NCI-H2227 (cell line): ENCODE measurements at regions not wholly inside any gene's neighbourhood (a gene's known extent, or its start where the extent isn't known, plus 50 kb on each side); places are given as distances from the start of the nearest gene placed in this dataset.

Experiments
- DNase-seq: peaks from one replicate; lab custom pipeline; 2025; ENCODE audit not compliant: unreplicated experiment; lab: John Stamatoyannopoulos, UW

DNA sequence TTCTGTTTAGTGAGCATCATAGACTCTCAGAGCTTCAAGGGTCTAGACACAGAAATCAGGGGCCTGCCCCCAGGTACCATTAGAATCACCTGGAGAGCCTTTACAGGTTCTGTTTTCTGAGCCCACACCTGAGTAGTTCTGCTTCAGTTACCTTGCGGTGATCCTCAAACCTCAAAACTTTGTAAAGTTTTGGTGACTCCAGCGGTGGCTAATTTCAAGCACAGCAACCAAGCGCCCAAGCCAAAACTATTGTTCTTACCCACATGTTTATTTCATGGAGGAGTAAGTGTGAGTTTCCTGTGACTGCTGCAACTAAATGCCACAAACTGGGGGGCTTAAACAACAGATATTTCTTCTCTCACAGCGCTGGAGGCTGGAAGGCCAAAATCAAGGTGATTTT is 108.9 kb downstream of the FOXD1 start:
- no peak for DNase-seq

- DNase-seq, result no peak
These were observed 109.5 kb downstream of the FOXD1 start for GRCh38 chr5:73339051-73339575.

GRCh38 chr5:73338256-73339050 is 110.1 kb downstream of the FOXD1 start:
- no peak for DNase-seq

DNA sequence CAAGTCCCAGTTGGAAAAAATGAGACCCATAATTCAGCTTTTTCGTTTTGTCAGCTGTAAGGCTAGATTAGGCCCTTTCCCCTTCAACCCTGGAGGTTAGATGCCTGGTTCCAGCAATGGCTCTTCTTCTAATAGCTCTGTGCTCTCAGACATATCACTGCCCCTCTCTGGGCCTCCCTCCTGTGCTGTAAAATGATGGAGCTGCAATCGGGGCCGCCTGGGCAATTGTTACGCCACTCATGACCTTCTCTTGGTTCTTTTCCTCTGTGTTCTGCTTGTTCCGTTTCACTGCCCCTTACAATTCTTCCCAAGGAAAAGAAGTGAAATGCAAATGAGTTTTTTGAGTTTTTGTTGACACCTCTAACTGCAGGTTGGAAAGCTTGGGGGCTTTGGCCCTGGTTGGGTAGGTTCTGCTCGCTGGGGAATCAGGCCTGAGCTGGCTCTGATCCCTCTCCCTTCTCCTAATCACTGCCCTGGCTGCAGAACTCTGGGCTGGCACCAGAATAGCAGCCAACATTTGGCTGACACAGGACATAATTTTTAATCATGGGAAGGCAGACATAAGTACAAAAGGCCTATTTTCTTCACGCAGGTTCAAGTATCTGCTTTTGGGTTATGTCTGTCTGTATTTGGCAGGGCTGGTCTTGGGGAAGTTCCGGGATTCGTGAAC is 110.9 kb downstream of the FOXD1 start:
- no peak for DNase-seq

- DNase-seq, result no peak
These were observed 112.2 kb downstream of the FOXD1 start for GRCh38 chr5:73336366-73336765.

DNA sequence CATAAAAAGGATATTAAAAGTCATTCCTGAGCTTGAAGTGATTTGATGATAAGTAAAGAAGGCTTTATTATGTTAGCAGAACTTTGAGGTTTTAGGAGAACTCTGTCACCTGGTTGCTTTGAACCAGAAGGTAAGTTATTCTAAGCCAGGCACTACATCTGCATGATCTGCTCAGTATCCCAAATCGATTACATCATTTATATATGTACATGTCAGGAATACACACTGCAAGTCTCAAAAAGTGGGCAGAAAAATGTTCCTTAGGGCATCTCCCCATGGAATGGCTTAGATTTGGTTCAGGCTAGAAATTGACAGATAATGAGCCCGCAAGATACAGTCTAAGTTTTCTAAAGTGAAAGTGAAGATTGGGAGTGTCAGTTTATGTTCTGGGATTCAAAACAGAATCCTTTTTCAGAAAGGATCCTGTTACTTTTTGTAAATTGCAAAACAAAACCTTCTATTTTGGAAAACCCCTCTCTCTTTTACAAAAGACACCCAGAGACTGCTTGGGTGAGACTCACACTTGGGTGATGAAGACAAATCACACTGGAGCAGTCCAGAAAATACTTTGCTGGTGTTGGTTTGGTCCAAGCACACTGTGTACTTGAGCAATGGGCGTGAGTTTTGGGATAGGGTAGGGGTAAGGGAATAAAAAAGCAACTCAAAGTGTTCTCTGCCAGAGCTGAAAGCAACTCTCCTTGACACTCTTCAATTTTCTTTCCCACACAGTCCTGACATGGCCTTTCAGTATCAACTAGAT is 114.5 kb downstream of the FOXD1 start:
- DNase-seq, result no peak

- DNase-seq, result no peak
These were observed 118.0 kb downstream of the FOXD1 start for GRCh38 chr5:73330613-73331012.

DNA sequence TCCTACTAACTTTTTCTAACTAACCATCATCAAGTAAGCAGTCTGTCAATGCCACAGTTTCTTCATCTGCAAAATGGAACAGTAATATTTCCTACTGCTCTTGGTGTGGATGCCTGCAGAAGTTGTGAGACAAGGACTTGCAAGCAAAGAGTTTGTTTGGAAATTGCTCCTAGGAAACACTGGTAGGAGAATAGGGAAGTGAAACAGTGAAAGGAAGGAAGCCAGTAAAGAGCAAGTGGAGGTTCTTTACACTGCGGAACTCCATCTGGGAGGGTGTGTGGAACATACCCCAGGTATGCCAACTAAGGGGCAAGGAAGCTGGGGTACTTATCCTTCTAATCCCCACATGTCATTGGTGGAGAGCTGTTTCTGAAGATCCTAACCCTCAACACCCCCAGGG is 119.9 kb downstream of the FOXD1 start:
- no peak for DNase-seq

GRCh38 chr5:73327908-73328455 is 120.6 kb downstream of the FOXD1 start:
- DNase-seq, result no peak

DNA sequence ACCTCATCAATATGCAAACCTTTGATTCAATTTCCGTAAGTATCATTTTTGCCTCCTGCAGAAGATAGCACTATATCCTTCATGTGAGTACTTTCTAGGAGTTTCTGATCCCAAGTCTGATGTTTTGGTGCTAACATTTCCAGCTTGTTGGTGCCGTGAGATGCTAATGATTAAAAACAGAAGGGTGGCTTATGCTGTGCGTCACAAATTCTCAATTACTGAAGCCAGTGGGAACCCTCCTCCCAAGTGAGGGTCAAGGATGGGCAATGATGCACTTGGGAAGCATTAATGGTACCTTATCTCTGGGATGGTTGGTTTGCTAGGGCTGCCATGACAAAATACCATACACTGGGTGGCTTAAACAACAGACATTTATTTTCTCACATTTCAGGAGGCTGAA is 123.0 kb downstream of the FOXD1 start:
- no peak for DNase-seq

DNA sequence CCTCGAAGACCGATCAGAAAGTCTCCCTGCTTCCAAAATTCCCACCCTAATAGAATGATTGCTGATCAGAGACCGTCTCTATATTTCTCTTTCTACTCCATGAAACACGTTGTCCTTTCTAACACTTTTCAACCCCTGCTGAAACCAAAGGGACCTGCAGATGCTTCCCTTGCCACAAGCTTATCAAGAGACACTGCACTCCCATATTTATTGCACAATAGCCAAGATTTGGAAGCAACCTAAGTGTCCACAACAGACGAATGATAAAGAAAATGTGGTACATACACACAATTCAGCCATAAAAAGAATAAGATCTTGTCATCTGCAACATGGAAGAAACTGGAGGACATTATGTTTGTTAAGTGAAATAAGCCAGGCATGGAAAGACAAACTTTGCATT is 125.1 kb downstream of the FOXD1 start:
- no peak for DNase-seq

- no peak for DNase-seq
These were observed 126.0 kb downstream of the FOXD1 start for GRCh38 chr5:73322437-73323076.

- no peak for DNase-seq
These were observed 126.7 kb downstream of the FOXD1 start for GRCh38 chr5:73321757-73322436.

GRCh38 chr5:73319036-73319435 is 129.5 kb downstream of the FOXD1 start:
- DNase-seq, result no peak

DNA sequence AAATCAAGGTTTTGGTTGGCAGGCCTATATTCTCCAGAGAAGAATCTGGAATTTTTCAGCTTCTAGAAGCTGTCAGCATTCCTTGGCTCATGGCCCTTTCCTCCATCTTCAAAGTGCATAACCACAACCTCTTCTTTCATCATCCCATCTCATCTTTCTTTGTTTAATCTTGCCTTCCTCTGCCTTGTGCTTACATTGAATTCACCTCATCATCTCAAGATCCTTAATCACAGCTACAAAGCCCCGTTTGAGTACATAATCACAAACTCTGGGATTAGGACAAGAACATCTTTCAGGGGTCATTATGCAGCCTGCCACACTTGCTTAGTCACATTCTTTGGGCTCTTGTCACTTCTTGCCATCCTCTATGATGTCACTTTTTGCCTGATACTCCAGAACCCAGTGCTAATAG is 130.3 kb downstream of the FOXD1 start:
- DNase-seq, result no peak

DNA sequence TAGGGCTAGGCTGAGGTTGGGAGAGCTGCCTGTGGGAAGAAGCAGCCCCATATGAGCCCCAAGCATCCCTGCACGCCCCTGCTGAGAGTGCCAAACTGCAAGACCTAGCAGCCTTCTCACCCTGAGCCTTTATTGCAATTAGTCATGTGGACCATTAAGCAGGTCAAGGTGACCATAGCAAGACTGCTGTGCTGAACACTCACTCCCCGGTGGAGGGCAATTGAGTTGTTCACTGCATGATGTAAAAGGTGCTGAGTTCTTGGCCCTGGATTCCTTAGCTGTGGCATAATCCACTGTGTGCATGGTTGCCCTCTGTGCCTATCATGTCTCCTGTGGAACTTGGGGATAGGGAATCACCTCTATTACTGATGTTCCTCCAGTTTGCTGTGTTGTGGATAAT is 131.1 kb downstream of the FOXD1 start:
- no peak for DNase-seq

DNA sequence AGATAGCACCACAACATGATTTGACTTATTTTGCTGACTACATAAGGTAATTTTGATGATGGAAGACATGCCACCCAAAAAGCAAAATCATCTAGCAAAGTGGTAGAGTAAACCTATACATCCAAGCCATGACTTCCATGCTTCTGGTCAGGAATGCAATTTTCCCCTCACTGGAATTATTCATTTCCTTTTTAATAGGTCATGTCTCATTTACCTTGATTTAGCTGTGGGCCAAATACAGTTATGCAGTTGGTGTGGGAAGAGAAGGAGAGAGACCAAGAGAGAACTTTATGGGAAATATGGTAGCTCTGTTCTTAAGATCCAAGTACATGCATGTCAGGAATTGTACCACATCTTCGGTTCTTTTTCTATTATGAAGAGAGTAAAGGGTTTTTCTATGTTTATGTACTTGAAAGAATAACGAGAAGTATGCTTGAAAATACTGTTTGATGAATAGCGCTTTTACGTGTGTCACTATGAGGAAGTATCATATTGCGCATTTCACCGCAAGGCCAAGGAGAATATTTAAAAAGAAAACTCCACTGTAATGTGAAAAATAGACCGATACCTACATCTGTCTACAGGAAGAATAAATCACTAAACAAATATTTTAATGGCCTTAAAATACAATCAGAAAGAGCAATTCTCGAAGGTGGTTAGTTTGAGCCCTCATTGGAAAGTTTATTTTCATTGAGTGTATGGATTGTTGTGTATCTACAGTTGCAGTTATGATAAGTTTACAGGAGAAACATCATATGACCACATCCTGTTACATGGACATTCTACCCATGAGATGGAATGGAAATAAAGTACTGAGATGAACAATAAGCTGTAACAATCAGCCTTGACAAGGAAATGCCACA is 134.0 kb downstream of the FOXD1 start:
- DNase-seq, result no peak

- DNase-seq, result no peak
These were observed 135.6 kb downstream of the FOXD1 start for GRCh38 chr5:73312872-73313510.
